Heart left ventricle (tissue), 16 donors: ENCODE measurements at regions not wholly inside any gene's neighbourhood (a gene's known extent, or its start where the extent isn't known, plus 50 kb on each side); places are given as distances from the start of the nearest gene placed in this dataset.

Experiments used
- ATAC-seq, 4 donors: fragments of 200-7000 bp; cut with Tn5 transposase; one replicate each; pipeline ENCODE4 v1.9.1; 2020 to 2022; ENCODE audit warnings: moderate library complexity in 4 of 4, mild to moderate bottlenecking in 3 of 4, moderate number of reproducible peaks in 1 of 4
- DNase-seq, 5 donors: peaks; one replicate each; pipeline ENCODE4 v3.0.0-alpha.2; 2020
- H3K27ac ChIP-seq, 12 donors: fragments of 200-600 bp; sonication (generic) in 4 of 12; one replicate each; pipeline versions ENCODE4 v1.5.0 to v1.8.0; 2016 to 2022; ENCODE audit warnings: mild to moderate bottlenecking in 2 of 12
- H3K27me3 ChIP-seq, 9 donors: fragments of 200-600 bp; sonication (generic) in 2 of 9; one replicate each; pipeline versions ENCODE4 v1.5.1 to v1.8.0; 2016 to 2022; ENCODE audit warnings: mild to moderate bottlenecking in 3 of 9
- H3K36me3 ChIP-seq, 9 donors: fragments of 200-600 bp; sonication (generic) in 2 of 9; one replicate each; pipeline versions ENCODE4 v1.5.0 to v1.8.0; 2018 to 2022; ENCODE audit warnings: mild to moderate bottlenecking in 2 of 9
- H3K4me1 ChIP-seq, 12 donors: fragments of 200-600 bp; sonication (generic) in 4 of 12; one replicate each; pipeline versions ENCODE4 v1.5.0 to v1.8.0; 2016 to 2022; ENCODE audit warnings: mild to moderate bottlenecking in 3 of 12
- H3K4me3 ChIP-seq, 12 donors: fragments of 200-600 bp; sonication (generic) in 4 of 12; one replicate each; pipeline versions ENCODE4 v1.5.0 to v1.8.0; 2017 to 2022; ENCODE audit warnings: mild to moderate bottlenecking in 9 of 12, moderate library complexity in 4 of 12
- H3K9me3 ChIP-seq, 12 donors: fragments of 200-600 bp; sonication (generic) in 4 of 12; one replicate each; pipeline versions ENCODE4 v1.5.0 to v1.8.0; 2016 to 2022; ENCODE audit warnings: mild to moderate bottlenecking in 1 of 12
- POLR2A ChIP-seq, 2 donors: fragments of 450-650 bp; IDR thresholded peaks; one replicate each; pipeline ENCODE4 v1.6.1; 2017; ENCODE audit warnings: antibody characterized with exemption in 2 of 2, mild to moderate bottlenecking in 2 of 2, moderate library complexity in 2 of 2
- WGBS, 4 donors: extraction: QIAGEN DNeasy Blood & Tissue Kit in 2 of 4; methylation state at CpG; one replicate each; pipeline versions ENCODE4 v1.1.5 to v1.1.7; 2013 to 2018; 5-methylcytosine and 5-hydroxymethylcytosine counted together
- intact Hi-C, 10 donors: fragments of 100-400 bp; cut with DNase I; formaldehyde crosslinking; loops; one replicate each; pipeline versions ENCODE4 v1.11.1 to v1.14.2; 2022
- TF ChIP-seq, protein P1 (sequence below), 12 donors: fragments of 200-600 bp; sonication (generic) in 4 of 12; IDR thresholded peaks; one replicate each; pipeline versions ENCODE4 v1.5.0 to v1.8.0; 2018 to 2022; ENCODE audit warnings: antibody characterized with exemption in 12 of 12, mild to moderate bottlenecking in 5 of 12
- donor health status: ischemic (EF 13 %, LVEDD 7.1; RV severe dilation, severe dysfunction).
- donor health status: healthy with polysubstance abuse.
- donor health status: DM: no; HTN: yes; CAD: no.
- donor health status: DM: no; HTN: no; CAD: no.
- donor health status: ischemic (EF 25% LVEDD 6.9; RV normal size, moderate dysfunction).
- donor health status: ischemic (EF 25% LVEDD 5.7; RV mildly dilated, moderate dysfunction).
- donor health status: healthy.
- donor health status: DM: yes; HTN: yes; CAD: no.
- donor health status: ischemic (EF 35%, LVEDD 5.7; RV mildly dilated, moderate dysfunction).
- donor health status: nonischemic (EF 11% LVEDD 7.7; RV severe dilation, severe dysfunction).
- donor health status: DM: yes; HTN: yes; CAD: no.
- donor health status: PGD.
- donor health status: ischemic (EF 29% LVEDD 5.4; RV normal size, mild dysfunction).
- donor health status: nonischemic (EF 23%, LVEDD 6.1; RV moderate dilation, normal function).

DNA sequence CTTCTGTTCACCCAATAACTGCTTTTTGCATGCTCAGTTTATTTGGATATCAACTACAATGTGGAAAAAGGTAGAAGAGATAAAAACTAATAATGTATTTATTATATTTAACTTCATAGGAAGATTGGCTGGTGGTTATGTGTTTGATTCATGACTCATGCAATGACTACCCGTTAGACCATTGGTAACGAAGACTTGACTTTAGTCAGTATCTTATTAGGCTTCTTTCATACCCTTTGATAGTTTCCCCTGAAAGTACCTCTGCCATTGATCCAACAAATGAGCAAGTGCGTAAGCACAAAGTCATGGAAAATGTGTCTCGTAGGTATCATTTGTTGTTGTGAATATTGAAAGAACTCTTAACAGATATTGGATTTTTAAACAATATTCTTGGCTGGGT is 394.7 kb downstream of the PPP3CA start:
- WGBS, 4 donors: 72 to 94% (median 82%) methylated on average over 4 of the region's 4 CpGs
- Histone ChIP-seq H3K4me1 (no peaks in the 10 kb centered on the region), H3K36me3 (no peaks in the 10 kb centered on the region), H3K9me3 (no peaks in the 10 kb centered on the region), H3K4me3 (no peak overlapping the region), H3K27ac (no peak overlapping the region), H3K27me3 (no peaks in the 10 kb centered on the region)
- DNase-seq (no peak), ATAC-seq (no peak)
- intact Hi-C loops: no loop called here
- TF ChIP-seq POLR2A (IDR thresholded peaks at IDR 0.05): no peak
- TF ChIP-seq, protein P1, sequence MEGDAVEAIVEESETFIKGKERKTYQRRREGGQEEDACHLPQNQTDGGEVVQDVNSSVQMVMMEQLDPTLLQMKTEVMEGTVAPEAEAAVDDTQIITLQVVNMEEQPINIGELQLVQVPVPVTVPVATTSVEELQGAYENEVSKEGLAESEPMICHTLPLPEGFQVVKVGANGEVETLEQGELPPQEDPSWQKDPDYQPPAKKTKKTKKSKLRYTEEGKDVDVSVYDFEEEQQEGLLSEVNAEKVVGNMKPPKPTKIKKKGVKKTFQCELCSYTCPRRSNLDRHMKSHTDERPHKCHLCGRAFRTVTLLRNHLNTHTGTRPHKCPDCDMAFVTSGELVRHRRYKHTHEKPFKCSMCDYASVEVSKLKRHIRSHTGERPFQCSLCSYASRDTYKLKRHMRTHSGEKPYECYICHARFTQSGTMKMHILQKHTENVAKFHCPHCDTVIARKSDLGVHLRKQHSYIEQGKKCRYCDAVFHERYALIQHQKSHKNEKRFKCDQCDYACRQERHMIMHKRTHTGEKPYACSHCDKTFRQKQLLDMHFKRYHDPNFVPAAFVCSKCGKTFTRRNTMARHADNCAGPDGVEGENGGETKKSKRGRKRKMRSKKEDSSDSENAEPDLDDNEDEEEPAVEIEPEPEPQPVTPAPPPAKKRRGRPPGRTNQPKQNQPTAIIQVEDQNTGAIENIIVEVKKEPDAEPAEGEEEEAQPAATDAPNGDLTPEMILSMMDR (IDR thresholded peaks at IDR 0.05): no peak

DNA sequence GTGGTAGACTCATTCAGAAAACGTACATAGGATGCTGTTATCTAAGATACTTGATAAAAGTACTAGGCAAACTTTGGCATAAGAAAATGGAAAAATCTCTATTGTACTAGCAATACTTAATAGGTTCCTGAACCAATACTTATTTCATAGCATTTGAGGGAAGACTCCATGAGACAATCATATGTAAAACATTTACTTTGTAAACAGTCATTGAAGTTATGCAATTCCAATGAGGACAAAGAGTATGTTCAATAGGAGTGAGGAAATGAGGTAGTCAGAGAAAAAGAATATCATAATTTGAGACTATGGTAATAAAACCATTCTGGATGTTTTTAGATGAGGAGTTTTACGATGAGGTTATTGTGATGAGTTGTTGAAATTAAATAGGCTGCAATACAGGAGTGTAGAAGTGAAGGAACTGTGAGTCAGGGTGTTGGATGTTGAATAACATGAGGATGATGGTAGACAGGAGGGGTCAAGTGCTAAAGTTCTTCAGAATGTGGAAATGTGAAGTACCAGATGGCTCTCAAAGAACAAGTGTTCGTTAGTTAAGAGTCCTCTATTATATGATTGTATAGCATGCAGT is 397.9 kb downstream of the PPP3CA start:
- H3K4me1 ChIP-seq: no peaks in the 10 kb centered on the region
- H3K27ac ChIP-seq: no peak overlapping the region
- H3K4me3 ChIP-seq: no peak overlapping the region
- no peak for DNase-seq
- intact Hi-C loops: no loop called here
- TF ChIP-seq, protein P1 (IDR thresholded peaks at IDR 0.05): no peak
- TF ChIP-seq POLR2A (IDR thresholded peaks at IDR 0.05): no peak
- ATAC-seq: no peak
- 61 to 67% (median 66%) methylated on average over 3 of the region's 3 CpGs for WGBS, 4 donors
- H3K36me3 ChIP-seq: no peaks in the 10 kb centered on the region
- H3K9me3 ChIP-seq: peaks cover 0 to 9% (median 0%) of the 10 kb centered on the region in 12 donors
- no peaks in the 10 kb centered on the region for H3K27me3 ChIP-seq

DNA sequence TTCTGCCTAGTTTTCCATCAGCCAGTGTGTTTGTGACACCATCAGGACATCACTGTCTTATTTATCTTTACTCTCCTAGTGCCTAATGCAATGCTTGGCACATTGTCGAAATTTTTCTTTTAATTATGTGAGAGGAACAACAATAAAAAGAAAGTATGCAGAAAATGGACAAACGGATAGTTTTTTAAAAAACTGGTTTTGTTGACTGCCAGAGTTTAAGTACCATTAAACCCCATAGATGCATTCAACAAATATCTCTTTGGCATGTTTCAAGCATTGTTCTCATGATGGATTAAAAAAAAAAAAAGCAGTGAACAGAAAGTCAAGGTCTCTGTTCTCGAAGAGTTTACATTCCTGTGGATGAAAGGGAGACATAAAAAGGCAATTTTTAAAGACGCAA is 398.4 kb downstream of the PPP3CA start:
- no peak for DNase-seq
- no peak for ATAC-seq
- no peaks in the 10 kb centered on the region for H3K27me3 ChIP-seq
- H3K36me3 ChIP-seq: no peaks in the 10 kb centered on the region
- WGBS, 4 donors: 56 to 76% (median 66%) methylated on average over 4 of the region's 4 CpGs
- H3K4me3 ChIP-seq: no peak overlapping the region
- intact Hi-C loops: no loop called here
- H3K27ac ChIP-seq: no peak overlapping the region
- TF ChIP-seq, protein P1 (IDR thresholded peaks at IDR 0.05): no peak
- no peak for TF ChIP-seq POLR2A (IDR thresholded peaks at IDR 0.05)
- H3K9me3 ChIP-seq: peaks cover 0 to 9% (median 0%) of the 10 kb centered on the region in 12 donors
- H3K4me1 ChIP-seq: no peaks in the 10 kb centered on the region

DNA sequence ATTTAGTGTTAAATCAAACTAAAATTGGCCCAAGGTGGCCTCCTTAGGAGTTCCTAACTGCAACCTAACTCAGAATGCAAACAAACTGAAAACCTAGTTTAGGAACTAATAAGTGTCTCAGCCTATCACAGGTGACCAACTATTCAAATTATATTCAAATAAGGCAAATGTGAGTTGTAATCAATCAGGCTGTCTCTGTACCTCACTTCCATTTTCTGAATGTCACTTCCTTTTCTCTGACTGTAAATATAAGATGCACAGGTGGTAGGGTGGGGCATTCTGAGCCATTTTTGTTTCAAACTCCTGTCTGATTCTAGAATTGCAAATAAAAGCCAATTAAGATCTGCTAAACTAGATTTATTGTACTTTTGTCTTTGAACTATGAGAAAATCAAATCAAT is 401.5 kb downstream of the PPP3CA start:
- Histone ChIP-seq H3K36me3 (no peaks in the 10 kb centered on the region), H3K27me3 (no peaks in the 10 kb centered on the region), H3K4me3 (no peak overlapping the region), H3K27ac (no peak overlapping the region), H3K9me3 (peaks cover 0 to 23% (median 8%) of the 10 kb centered on the region in 12 donors), H3K4me1 (no peaks in the 10 kb centered on the region)
- ATAC-seq (no peak), DNase-seq (no peak)
- TF ChIP-seq, protein P1 (IDR thresholded peaks at IDR 0.05): no peak
- no peak for TF ChIP-seq POLR2A (IDR thresholded peaks at IDR 0.05)
- intact Hi-C loops: no loop called here
